NCI-H82 treated with DMSO at 0.1 percent for 48 hours (cell line): ENCODE measurements at regions not wholly inside any gene's neighbourhood (a gene's known extent, or its start where the extent isn't known, plus 50 kb on each side); places are given as distances from the start of the nearest gene placed in this dataset.
"Not testable (repeated sequence)": the region's sequence is repeated elsewhere in the genome, so short reads cannot be mapped to it uniquely, and the experiment has no call there.

Source experiments
- DNase-seq: peaks from one replicate; lab custom pipeline; 2025; ENCODE audit not compliant: unreplicated experiment; lab: John Stamatoyannopoulos, UW

- DNase-seq = no peak
These were observed 182.7 kb downstream of the TBX18 start for GRCh38 chr6:84581494-84582259.

- no peak for DNase-seq
These were observed 185.0 kb downstream of the TBX18 start for GRCh38 chr6:84579404-84579803.

GRCh38 chr6:84576029-84576428, 188.4 kb downstream of the TBX18 start:
- no peak for DNase-seq

GRCh38 chr6:84575264-84575663, 189.1 kb downstream of the TBX18 start:
- DNase-seq = no peak

GRCh38 chr6:84569882-84570281, 194.5 kb downstream of the TBX18 start:
- DNase-seq = no peak

- DNase-seq = no peak
These were observed 195.4 kb downstream of the TBX18 start for GRCh38 chr6:84568971-84569370.

GRCh38 chr6:84565718-84566117, 198.7 kb downstream of the TBX18 start:
- not testable (repeated sequence) for DNase-seq

- no peak for DNase-seq
These were observed 203.7 kb downstream of the TBX18 start for GRCh38 chr6:84560436-84561390.

- no peak for DNase-seq
These were observed 207.7 kb downstream of the TBX18 start for GRCh38 chr6:84556541-84557335.

GRCh38 chr6:84554706-84555105, 209.7 kb downstream of the TBX18 start:
- DNase-seq = no peak

- no peak for DNase-seq
These were observed 210.3 kb downstream of the TBX18 start for GRCh38 chr6:84554074-84554473.

- no peak for DNase-seq
These were observed 210.9 kb downstream of the TBX18 start for GRCh38 chr6:84553527-84553926.

- DNase-seq = no peak
These were observed 212.6 kb downstream of the TBX18 start for GRCh38 chr6:84551797-84552196.

GRCh38 chr6:84549917-84550316, 214.5 kb downstream of the TBX18 start:
- no peak for DNase-seq

GRCh38 chr6:84547341-84547801, 217.0 kb downstream of the TBX18 start:
- DNase-seq = no peak

GRCh38 chr6:84546427-84546914, 217.9 kb downstream of the TBX18 start:
- no peak for DNase-seq

GRCh38 chr6:84539122-84539856, 225.1 kb downstream of the TBX18 start:
- no peak for DNase-seq

GRCh38 chr6:84536885-84537638, 227.3 kb downstream of the TBX18 start:
- no peak for DNase-seq

GRCh38 chr6:84528201-84528600, 236.2 kb downstream of the TBX18 start:
- no peak for DNase-seq

GRCh38 chr6:84526631-84527030, 237.8 kb downstream of the TBX18 start:
- DNase-seq = no peak
